ENCODE measurements at regions not wholly inside any gene's neighbourhood (a gene's known extent, or its start where the extent isn't known, plus 50 kb on each side); places are given as distances from the start of the nearest gene placed in this dataset.

- ChIA-PET CTCF (interaction anchor here (1.1 to 2.2 kb wide), 2 partner anchors 24 to 29 kb away, joined by 3 to 8 read pairs; no protein-coding TSS in a partner anchor), POLR2A (no interaction called here)
- Histone ChIP-seq H2AFZ (ENCODE audit: low read depth) (no peak overlapping the region), H3K36me3 (replicated peaks in 1 of 2; ENCODE audit: control insufficient read depth in 1 of 2, insufficient read depth in 2 of 2, low read length in 1 of 2) (no peaks in the 10 kb centered on the region), H3K9me2 (no peaks in the 10 kb centered on the region), H3K79me2 (ENCODE audit: insufficient read depth) (no peaks in the 10 kb centered on the region), H3K4me2 (no peak overlapping the region), H3K27me3 (ENCODE audit: insufficient read depth) (no peaks in the 10 kb centered on the region), H3K4me3 (ENCODE audit: low read depth in 2 of 2, low read length in 1 of 2) (no peak overlapping the region), H4K20me1 (ENCODE audit: insufficient read depth) (no peaks in the 10 kb centered on the region), H3K27ac (ENCODE audit: low read depth in 2 of 2, low read length in 1 of 2) (no peak overlapping the region), H3K4me1 (ENCODE audit: control insufficient read depth in 1 of 2, insufficient read depth in 2 of 2, low read depth in 1 of 2, low read length in 1 of 2) (peaks cover 9 to 11% of the 10 kb centered on the region in 2 experiments; a peak in 2 of 4 replicates), H3K9ac (no peak overlapping the region), H3F3A (replicated peaks; ENCODE audit: insufficient read depth) (no peaks in the 10 kb centered on the region), H3K9me3 (no peaks in the 10 kb centered on the region)
- 71% methylated on average over 5 of the region's 5 CpGs for WGBS (ENCODE audit: low lambda C conversion rate)
- TF ChIP-seq SMC3 (IDR thresholded peaks at IDR 0.05; ENCODE audit: low read depth, low read length) (no peak), TCF12 (IDR thresholded peaks at IDR 0.05) (no peak), JUND (IDR thresholded peaks at IDR 0.05) (no peak)
- TF ChIP-seq, protein P1, sequence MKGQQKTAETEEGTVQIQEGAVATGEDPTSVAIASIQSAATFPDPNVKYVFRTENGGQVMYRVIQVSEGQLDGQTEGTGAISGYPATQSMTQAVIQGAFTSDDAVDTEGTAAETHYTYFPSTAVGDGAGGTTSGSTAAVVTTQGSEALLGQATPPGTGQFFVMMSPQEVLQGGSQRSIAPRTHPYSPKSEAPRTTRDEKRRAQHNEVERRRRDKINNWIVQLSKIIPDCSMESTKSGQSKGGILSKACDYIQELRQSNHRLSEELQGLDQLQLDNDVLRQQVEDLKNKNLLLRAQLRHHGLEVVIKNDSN (IDR thresholded peaks at IDR 0.05; ENCODE audit: borderline replicate concordance, low read depth) = no peak
- no peak for DNase-seq
Observed at GRCh38 chr10:78696791-78697395, 371.9 kb upstream of the ZMIZ1 start.

DNA sequence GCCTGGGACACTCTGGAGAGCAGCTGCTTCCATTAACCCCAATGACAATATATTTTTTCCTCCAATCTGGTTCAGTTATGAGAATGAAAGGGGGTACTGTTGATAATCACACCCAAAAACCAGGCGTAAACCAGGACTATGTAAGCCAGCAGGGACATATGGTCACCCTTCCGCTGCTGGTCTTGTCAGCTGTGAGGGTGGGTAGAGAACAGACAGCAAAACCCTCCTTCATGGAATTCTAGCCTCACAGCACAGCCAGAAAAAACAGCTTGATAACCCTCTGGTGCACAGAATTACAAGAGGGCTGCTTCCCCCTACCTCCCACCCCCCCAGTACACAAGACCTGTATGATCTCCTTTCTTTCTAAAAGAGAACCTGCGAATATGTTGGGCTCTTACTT lies 368.8 kb upstream of the ZMIZ1 start:
- 100% methylated on average over 3 of the region's 3 CpGs for WGBS (ENCODE audit: low lambda C conversion rate)
- peaks cover 9 to 19% of the 10 kb centered on the region in 2 experiments; a peak in 3 of 4 replicates for H3K4me1 ChIP-seq (ENCODE audit: control insufficient read depth in 1 of 2, insufficient read depth in 2 of 2, low read depth in 1 of 2, low read length in 1 of 2)
- H3K9ac ChIP-seq = no peak overlapping the region
- DNase-seq = no peak
- ChIA-PET POLR2A (no interaction called here), CTCF (interaction anchor here (0.8 kb wide), 1 partner anchor 10 kb away, joined by 3 read pairs; no protein-coding TSS in a partner anchor)
- H3K79me2 ChIP-seq (ENCODE audit: insufficient read depth) = no peaks in the 10 kb centered on the region
- H3K4me2 ChIP-seq = no peak overlapping the region
- no peaks in the 10 kb centered on the region for H4K20me1 ChIP-seq (ENCODE audit: insufficient read depth)
- TF ChIP-seq, protein P2, sequence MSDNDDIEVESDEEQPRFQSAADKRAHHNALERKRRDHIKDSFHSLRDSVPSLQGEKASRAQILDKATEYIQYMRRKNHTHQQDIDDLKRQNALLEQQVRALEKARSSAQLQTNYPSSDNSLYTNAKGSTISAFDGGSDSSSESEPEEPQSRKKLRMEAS (IDR thresholded peaks at IDR 0.05; ENCODE audit: low read depth) = no peak
- TF ChIP-seq FOSL2 (IDR thresholded peaks at IDR 0.05; ENCODE audit: borderline replicate concordance, low read depth) (no peak), TEAD4 (IDR thresholded peaks at IDR 0.05; ENCODE audit: borderline replicate concordance, insufficient read depth) (no peak), USF2 (IDR thresholded peaks at IDR 0.05; ENCODE audit: borderline replicate concordance, low read depth, low read length) (no peak), POLR2AphosphoS5 (IDR thresholded peaks at IDR 0.05; ENCODE audit: low read depth, low read length) (no peak), MEF2A (IDR thresholded peaks at IDR 0.05; ENCODE audit: borderline replicate concordance, low read depth) (no peak), MXI1 (IDR thresholded peaks at IDR 0.05; ENCODE audit: low read depth, low read length) (no peak), FOXJ3 (CRISPR knock-in tag; IDR thresholded peaks at IDR 0.05) (no peak), NRF1 (IDR thresholded peaks at IDR 0.05; ENCODE audit: low read depth, low read length) (no peak), YY1 (IDR thresholded peaks at IDR 0.05; ENCODE audit: low read depth) (no peak), ELF1 (IDR thresholded peaks at IDR 0.05) (no peak), SMC3 (IDR thresholded peaks at IDR 0.05; ENCODE audit: low read depth, low read length) (no peak), IRF3 (IDR thresholded peaks at IDR 0.05; ENCODE audit: low read depth, low read length) (no peak), JUND (IDR thresholded peaks at IDR 0.05) (no peak), RXRA (IDR thresholded peaks at IDR 0.05; ENCODE audit: borderline replicate concordance, low read depth) (no peak)
- TF ChIP-seq, protein P3, sequence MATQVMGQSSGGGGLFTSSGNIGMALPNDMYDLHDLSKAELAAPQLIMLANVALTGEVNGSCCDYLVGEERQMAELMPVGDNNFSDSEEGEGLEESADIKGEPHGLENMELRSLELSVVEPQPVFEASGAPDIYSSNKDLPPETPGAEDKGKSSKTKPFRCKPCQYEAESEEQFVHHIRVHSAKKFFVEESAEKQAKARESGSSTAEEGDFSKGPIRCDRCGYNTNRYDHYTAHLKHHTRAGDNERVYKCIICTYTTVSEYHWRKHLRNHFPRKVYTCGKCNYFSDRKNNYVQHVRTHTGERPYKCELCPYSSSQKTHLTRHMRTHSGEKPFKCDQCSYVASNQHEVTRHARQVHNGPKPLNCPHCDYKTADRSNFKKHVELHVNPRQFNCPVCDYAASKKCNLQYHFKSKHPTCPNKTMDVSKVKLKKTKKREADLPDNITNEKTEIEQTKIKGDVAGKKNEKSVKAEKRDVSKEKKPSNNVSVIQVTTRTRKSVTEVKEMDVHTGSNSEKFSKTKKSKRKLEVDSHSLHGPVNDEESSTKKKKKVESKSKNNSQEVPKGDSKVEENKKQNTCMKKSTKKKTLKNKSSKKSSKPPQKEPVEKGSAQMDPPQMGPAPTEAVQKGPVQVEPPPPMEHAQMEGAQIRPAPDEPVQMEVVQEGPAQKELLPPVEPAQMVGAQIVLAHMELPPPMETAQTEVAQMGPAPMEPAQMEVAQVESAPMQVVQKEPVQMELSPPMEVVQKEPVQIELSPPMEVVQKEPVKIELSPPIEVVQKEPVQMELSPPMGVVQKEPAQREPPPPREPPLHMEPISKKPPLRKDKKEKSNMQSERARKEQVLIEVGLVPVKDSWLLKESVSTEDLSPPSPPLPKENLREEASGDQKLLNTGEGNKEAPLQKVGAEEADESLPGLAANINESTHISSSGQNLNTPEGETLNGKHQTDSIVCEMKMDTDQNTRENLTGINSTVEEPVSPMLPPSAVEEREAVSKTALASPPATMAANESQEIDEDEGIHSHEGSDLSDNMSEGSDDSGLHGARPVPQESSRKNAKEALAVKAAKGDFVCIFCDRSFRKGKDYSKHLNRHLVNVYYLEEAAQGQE (IDR thresholded peaks at IDR 0.05; ENCODE audit: low read depth, low read length) = no peak
- TF ChIP-seq, protein P4, sequence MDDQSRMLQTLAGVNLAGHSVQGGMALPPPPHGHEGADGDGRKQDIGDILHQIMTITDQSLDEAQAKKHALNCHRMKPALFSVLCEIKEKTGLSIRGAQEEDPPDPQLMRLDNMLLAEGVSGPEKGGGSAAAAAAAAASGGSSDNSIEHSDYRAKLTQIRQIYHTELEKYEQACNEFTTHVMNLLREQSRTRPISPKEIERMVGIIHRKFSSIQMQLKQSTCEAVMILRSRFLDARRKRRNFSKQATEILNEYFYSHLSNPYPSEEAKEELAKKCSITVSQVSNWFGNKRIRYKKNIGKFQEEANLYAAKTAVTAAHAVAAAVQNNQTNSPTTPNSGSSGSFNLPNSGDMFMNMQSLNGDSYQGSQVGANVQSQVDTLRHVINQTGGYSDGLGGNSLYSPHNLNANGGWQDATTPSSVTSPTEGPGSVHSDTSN (IDR thresholded peaks at IDR 0.05) = no peak
- TF ChIP-seq, protein P1 (IDR thresholded peaks at IDR 0.05; ENCODE audit: borderline replicate concordance, low read depth) = no peak
- H3F3A ChIP-seq (replicated peaks; ENCODE audit: insufficient read depth) = no peaks in the 10 kb centered on the region
- H3K27me3 ChIP-seq (ENCODE audit: insufficient read depth) = no peaks in the 10 kb centered on the region
- H3K27ac ChIP-seq (ENCODE audit: low read depth in 2 of 2, low read length in 1 of 2) = no peak overlapping the region
- no peaks in the 10 kb centered on the region for H3K9me2 ChIP-seq
- no peak overlapping the region for H3K4me3 ChIP-seq (ENCODE audit: low read depth in 2 of 2, low read length in 1 of 2)
- no peaks in the 10 kb centered on the region for H3K36me3 ChIP-seq (replicated peaks in 1 of 2; ENCODE audit: control insufficient read depth in 1 of 2, insufficient read depth in 2 of 2, low read length in 1 of 2)
- H2AFZ ChIP-seq (ENCODE audit: low read depth) = no peak overlapping the region
- H3K9me3 ChIP-seq = no peaks in the 10 kb centered on the region
